HCT116 (cell line): ENCODE measurements at regions not wholly inside any gene's neighbourhood (a gene's known extent, or its start where the extent isn't known, plus 50 kb on each side); places are given as distances from the start of the nearest gene placed in this dataset.

Experiments used
- ATAC-seq: fragments of 200-7000 bp; cut with Tn5 transposase; 2 replicates; pipeline ENCODE4 v1.9.1; 2020; ENCODE audit warnings: mild to moderate bottlenecking, moderate library complexity
- BruUV-seq: library from RNA; stranded (reverse); fragments of 400-500 nt; replicated peaks from 2 replicates; lab custom pipeline; 2021; lab: Mats Ljungman, UMichigan
- CTCF ChIA-PET: fragments of 300-600 bp; sonication (Branson Sonifier 250); formaldehyde crosslinking; loops from one replicate; lab custom pipeline; 2021; ENCODE audit warnings: antibody characterized with exemption; lab: Charles Lee
- POLR2A ChIA-PET: fragments of 300-600, 350-600 bp; sonication (Branson Sonifier 250); formaldehyde crosslinking; loops from one replicate; lab custom pipeline; 2021; ENCODE audit warnings: antibody characterized with exemption; lab: Charles Lee
- RAD21 ChIA-PET, 2 experiments: fragments of 300-600 bp; sonication (Branson Sonifier 250); formaldehyde crosslinking; loops; one replicate each; lab custom pipeline; 2023; ENCODE audit warnings: low total read pairs in 2 of 2; ENCODE audit not compliant: uncharacterized antibody in 2 of 2, unreplicated experiment in 2 of 2, low non-redundant PET in 1 of 2; lab: Charles Lee
- DNase-seq: peaks from one replicate; pipeline ENCODE4 v3.0.0-alpha.2; 2010; ENCODE audit warnings: low read depth, low spot score
- H2AFZ ChIP-seq: fragments of 200-600 bp; shearing (Covaris generic), sonication (generic); 2 replicates; pipeline ENCODE4 v1.6.1; 2017; ENCODE audit warnings: low read depth, mixed run types, mixed read lengths, antibody characterized with exemption, low read length; ENCODE audit not compliant: poor library complexity, severe bottlenecking
- H3K27ac ChIP-seq: 2 replicates; pipeline ENCODE4 v1.5.1; 2012; ENCODE audit warnings: low read depth, low read length
- H3K27me3 ChIP-seq: fragments of 200-600 bp; sonication (generic); 2 replicates; pipeline ENCODE4 v1.6.1; 2016; ENCODE audit warnings: mixed run types, low read length, mixed read lengths; ENCODE audit not compliant: insufficient read depth
- H3K36me3 ChIP-seq, 2 experiments: fragments of 200-500 bp in 1 of 2; fragments of 200-600 bp in 1 of 2; sonication (Bioruptor generic) in 1 of 2; sonication (generic) in 1 of 2; 2 replicates each; pipeline versions ENCODE4 v1.5.1 to v1.6.1; 2014 to 2016; ENCODE audit warnings: low read length in 2 of 2, inconsistent platforms in 1 of 2, mixed read lengths in 1 of 2, mixed run types in 1 of 2; ENCODE audit not compliant: insufficient read depth in 2 of 2, control insufficient read depth in 1 of 2
- H3K4me1 ChIP-seq, 2 experiments: fragments of 200-600 bp in 1 of 2; sonication (generic) in 1 of 2; 2 replicates each; pipeline versions ENCODE4 v1.5.1 to v1.6.1; 2012 to 2017; ENCODE audit warnings: low read length in 2 of 2, inconsistent platforms in 1 of 2, mild to moderate bottlenecking in 1 of 2, mixed read lengths in 1 of 2, mixed run types in 1 of 2, moderate library complexity in 1 of 2; ENCODE audit not compliant: insufficient read depth in 2 of 2, control insufficient read depth in 1 of 2
- H3K4me2 ChIP-seq: fragments of 200-600 bp; sonication (generic); 2 replicates; pipeline ENCODE4 v1.6.1; 2017; ENCODE audit warnings: mixed run types, low read length, mixed read lengths
- H3K4me3 ChIP-seq, 2 experiments: fragments of 200-600 bp in 1 of 2; sonication (generic) in 1 of 2; replicated peaks in 1 of 2; 2 replicates each; pipeline ENCODE4 v1.5.1; 2011 to 2016; ENCODE audit warnings: low read length in 2 of 2, control low read depth in 1 of 2, low read depth in 1 of 2, mild to moderate bottlenecking in 1 of 2, mixed read lengths in 1 of 2, mixed run types in 1 of 2
- H3K79me2 ChIP-seq: fragments of 200-600 bp; sonication (generic); 2 replicates; pipeline ENCODE4 v1.6.1; 2017; ENCODE audit warnings: mild to moderate bottlenecking, mixed run types, low read length, moderate library complexity, mixed read lengths; ENCODE audit not compliant: insufficient read depth
- H3K9ac ChIP-seq: fragments of 200-600 bp; sonication (generic); 2 replicates; pipeline ENCODE4 v1.6.1; 2016; ENCODE audit warnings: low read length, mixed read lengths
- H3K9me2 ChIP-seq: fragments of 200-600 bp; sonication (generic), shearing (Covaris generic); 2 replicates; pipeline ENCODE4 v1.6.1; 2017; ENCODE audit warnings: mixed run types, mild to moderate bottlenecking, moderate library complexity; ENCODE audit not compliant: insufficient read depth
- H3K9me3 ChIP-seq, 2 experiments: fragments of 200-500 bp in 1 of 2; fragments of 200-600 bp in 1 of 2; sonication (Bioruptor generic) in 1 of 2; sonication (generic) in 1 of 2; 2 replicates each; pipeline ENCODE4 v1.6.1; 2014 to 2017; ENCODE audit warnings: low read length in 2 of 2, mixed read lengths in 2 of 2, inconsistent platforms in 1 of 2, low read depth in 1 of 2, mild to moderate bottlenecking in 1 of 2, mixed run types in 1 of 2, moderate library complexity in 1 of 2; ENCODE audit not compliant: control insufficient read depth in 1 of 2, insufficient read depth in 1 of 2
- H4K20me1 ChIP-seq: fragments of 200-600 bp; sonication (generic), shearing (Covaris generic); 2 replicates; pipeline ENCODE4 v1.6.1; 2017; ENCODE audit warnings: mixed run types, mild to moderate bottlenecking, moderate library complexity; ENCODE audit not compliant: insufficient read depth
- ATF3 ChIP-seq: IDR thresholded peaks from 2 replicates; pipeline ENCODE4 v1.6.1; 2012
- CBX3 ChIP-seq: IDR thresholded peaks from 2 replicates; pipeline ENCODE4 v1.6.1; 2012; ENCODE audit warnings: low read depth
- CEBPB ChIP-seq: IDR thresholded peaks from 2 replicates; pipeline ENCODE4 v1.6.1; 2012; ENCODE audit warnings: low read depth
- EGR1 ChIP-seq: IDR thresholded peaks from 2 replicates; pipeline ENCODE4 v1.6.1; 2012; ENCODE audit warnings: low read depth
- ELF1 ChIP-seq: IDR thresholded peaks from 2 replicates; pipeline ENCODE4 v1.6.1; 2012; ENCODE audit warnings: low read depth, borderline replicate concordance
- FOSL1 ChIP-seq: IDR thresholded peaks from 2 replicates; pipeline ENCODE4 v1.6.1; 2012; ENCODE audit warnings: low read depth
- JUND ChIP-seq: IDR thresholded peaks from 2 replicates; pipeline ENCODE4 v1.6.1; 2012
- MAX ChIP-seq: IDR thresholded peaks from 2 replicates; pipeline ENCODE4 v1.6.1; 2012
- POLR2A ChIP-seq: IDR thresholded peaks from 2 replicates; pipeline ENCODE4 v1.7.0; 2011; ENCODE audit warnings: borderline replicate concordance; ENCODE audit not compliant: insufficient read depth, insufficient read length; ENCODE audit errors: extremely low read depth
- RAD21 ChIP-seq: IDR thresholded peaks from 2 replicates; pipeline ENCODE4 v1.6.1; 2012; ENCODE audit warnings: low read depth, mild to moderate bottlenecking
- REST ChIP-seq: IDR thresholded peaks from 2 replicates; pipeline ENCODE4 v1.6.1; 2012; ENCODE audit warnings: low read depth
- SIN3A ChIP-seq: IDR thresholded peaks from 2 replicates; pipeline ENCODE4 v1.6.1; 2012; ENCODE audit warnings: low read depth
- SP1 ChIP-seq: IDR thresholded peaks from 2 replicates; pipeline ENCODE4 v1.6.1; 2012; ENCODE audit warnings: low read depth
- SRF ChIP-seq: IDR thresholded peaks from 2 replicates; pipeline ENCODE4 v1.6.1; 2012; ENCODE audit warnings: low read depth
- TCF7L2 ChIP-seq: IDR thresholded peaks from 2 replicates; pipeline ENCODE4 v1.7.0; 2011; ENCODE audit warnings: borderline replicate concordance, inconsistent platforms; ENCODE audit not compliant: insufficient read depth, insufficient read length; ENCODE audit errors: extremely low read depth
- YY1 ChIP-seq: IDR thresholded peaks from 2 replicates; pipeline ENCODE4 v1.6.1; 2011; ENCODE audit warnings: low read length, low read depth, moderate library complexity, mild to moderate bottlenecking; ENCODE audit not compliant: insufficient replicate concordance; ENCODE audit errors: extremely low read depth
- ZFX ChIP-seq: fragments of 450-650 bp; IDR thresholded peaks from 2 replicates; pipeline ENCODE4 v1.6.1; 2017
- ZNF274 ChIP-seq: fragments of 200-500 bp; sonication (Bioruptor generic); IDR thresholded peaks from 2 replicates; pipeline ENCODE4 v1.6.1; 2014; ENCODE audit warnings: mild to moderate bottlenecking, low read depth, low read length, inconsistent platforms
- intact Hi-C: fragments of 100-400 bp; cut with micrococcal nuclease; formaldehyde crosslinking; loops from 2 replicates; pipeline ENCODE4 v1.10.0; 2022

DNA sequence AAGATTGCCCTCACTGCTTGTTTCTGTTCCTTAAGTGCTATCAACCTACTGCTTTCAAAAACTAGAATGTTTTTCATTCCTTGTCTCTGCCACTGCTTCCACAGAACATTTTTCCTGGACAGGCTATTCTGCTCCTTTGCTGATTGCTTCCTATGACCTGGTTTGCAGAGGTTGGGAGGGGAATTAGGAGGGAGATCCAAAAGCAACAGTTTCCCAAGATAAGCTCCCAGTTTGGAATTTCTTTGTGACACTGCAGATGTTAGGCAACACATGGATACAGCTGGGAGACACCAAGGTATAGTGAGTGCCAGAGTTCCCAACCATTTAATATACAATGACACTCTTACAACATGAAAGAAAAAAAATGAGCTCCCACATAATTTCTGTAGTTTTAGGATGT is 1036.5 kb downstream of the ROBO2 start:
- ChIA-PET POLR2A (no interaction called here), RAD21 (no interaction called here), CTCF (no interaction called here)
- Histone ChIP-seq H3K4me3 (no peak overlapping the region), H3K27ac (no peak overlapping the region), H3K9me3 (peaks cover 4 to 15% of the 10 kb centered on the region in 2 experiments; a peak in 3 of 4 replicates), H2AFZ (no peak overlapping the region), H3K27me3 (no peaks in the 10 kb centered on the region), H3K9me2 (no peaks in the 10 kb centered on the region), H3K9ac (no peak overlapping the region), H3K79me2 (no peaks in the 10 kb centered on the region), H3K36me3 (no peaks in the 10 kb centered on the region; a peak in 1 of 4 replicates), H4K20me1 (no peaks in the 10 kb centered on the region), H3K4me1 (no peaks in the 10 kb centered on the region), H3K4me2 (no peak overlapping the region)
- BruUV-seq = no TSS peak
- ATAC-seq (no peak), DNase-seq (no peak)
- no peak for TF ChIP-seq FOSL1
- TF ChIP-seq ATF3 = no peak
- TF ChIP-seq EGR1 = no peak
- TF ChIP-seq ZFX = no peak
- TF ChIP-seq RAD21 = no peak
- TF ChIP-seq MAX = no peak
- TF ChIP-seq JUND = no peak
- TF ChIP-seq SRF = no peak
- no peak for TF ChIP-seq ZNF274
- TF ChIP-seq SP1 = no peak
- intact Hi-C loops = no loop called here

DNA sequence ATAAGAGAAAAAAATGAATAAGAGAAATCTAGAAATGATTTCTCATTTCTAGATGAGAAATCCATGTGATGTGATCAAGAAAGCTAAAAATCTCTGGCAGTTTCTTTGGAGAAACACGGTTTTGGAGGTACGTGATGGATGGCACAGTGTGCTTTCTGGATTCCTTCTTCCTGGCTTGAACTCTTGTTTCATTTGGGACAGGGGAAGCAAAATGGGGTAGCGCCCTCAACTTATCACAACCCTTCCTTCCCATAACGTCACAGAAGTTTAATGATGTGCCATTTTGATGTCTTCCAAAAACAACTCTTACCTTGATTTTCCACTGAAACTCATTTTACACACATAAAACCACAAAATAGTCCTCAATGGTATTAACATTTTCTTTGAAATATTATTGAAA is 1037.3 kb downstream of the ROBO2 start:
- Histone ChIP-seq H3K4me3 (no peak overlapping the region), H3K4me2 (no peak overlapping the region), H3K79me2 (no peaks in the 10 kb centered on the region), H3K36me3 (no peaks in the 10 kb centered on the region; a peak in 1 of 4 replicates), H3K9ac (no peak overlapping the region), H3K9me3 (peaks cover 4 to 15% of the 10 kb centered on the region in 2 experiments; a peak in 3 of 4 replicates), H3K27me3 (no peaks in the 10 kb centered on the region), H3K4me1 (no peaks in the 10 kb centered on the region), H2AFZ (no peak overlapping the region), H4K20me1 (no peaks in the 10 kb centered on the region), H3K9me2 (no peaks in the 10 kb centered on the region), H3K27ac (no peak overlapping the region)
- no peak for ATAC-seq
- TF ChIP-seq POLR2A = no peak
- no peak for TF ChIP-seq ELF1
- TF ChIP-seq MAX = no peak
- no peak for TF ChIP-seq YY1
- TF ChIP-seq SIN3A = no peak
- no peak for TF ChIP-seq TCF7L2
- no peak for TF ChIP-seq CBX3
- TF ChIP-seq SP1 = no peak
- TF ChIP-seq JUND = no peak
- TF ChIP-seq ZNF274 = no peak
- no peak for TF ChIP-seq REST
- no peak for TF ChIP-seq CEBPB
- DNase-seq = no peak
- CTCF ChIA-PET = no interaction called here
- POLR2A ChIA-PET = no interaction called here
- RAD21 ChIA-PET = no interaction called here
- intact Hi-C loops = no loop called here
- no TSS peak for BruUV-seq
